GM12891 (cell line): ENCODE measurements at regions not wholly inside any gene's neighbourhood (a gene's known extent, or its start where the extent isn't known, plus 50 kb on each side); places are given as distances from the start of the nearest gene placed in this dataset.

Experiments used
- PAX5 ChIP-seq: IDR thresholded peaks from 2 replicates; pipeline ENCODE4 v1.6.1; 2011; ENCODE audit warnings: low read length, moderate library complexity, mild to moderate bottlenecking; ENCODE audit not compliant: insufficient read depth, severe bottlenecking
- POLR2A ChIP-seq: IDR thresholded peaks from 2 replicates; pipeline ENCODE4 v1.6.1; 2011; ENCODE audit warnings: low read depth, low read length, control low read depth
- POLR2AphosphoS5 ChIP-seq: IDR thresholded peaks from 2 replicates; pipeline ENCODE4 v1.6.1; 2011; ENCODE audit warnings: low read depth, low read length, control low read depth
- TAF1 ChIP-seq: IDR thresholded peaks from 2 replicates; pipeline ENCODE4 v1.6.1; 2011; ENCODE audit warnings: low read depth, low read length, control low read depth

DNA sequence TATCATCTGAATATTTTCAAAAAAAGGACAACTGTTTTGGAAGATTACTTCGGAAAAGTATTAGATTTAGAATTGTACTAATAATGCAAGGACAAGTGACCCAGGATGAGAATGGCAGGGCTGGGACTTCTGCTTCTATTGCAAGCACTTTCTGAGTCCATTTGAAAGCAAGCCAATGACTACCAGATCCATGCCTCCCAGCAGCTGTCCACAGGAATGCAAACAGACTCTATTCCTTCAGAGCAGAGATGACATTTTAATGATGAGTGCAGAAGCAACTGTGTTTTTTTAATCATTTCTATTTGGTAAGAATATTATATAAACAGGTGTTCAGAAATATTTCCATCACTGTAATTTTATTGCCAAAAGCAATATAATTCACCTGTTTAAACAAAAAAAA is 456.7 kb downstream of the SOX11 start:
- TF ChIP-seq POLR2A = no peak
- no peak for TF ChIP-seq POLR2AphosphoS5
- TF ChIP-seq PAX5 = no peak
- TF ChIP-seq TAF1 = no peak
